Activated CD4-positive, alpha-beta T cell treated with anti-CD3 and anti-CD28 coated beads, Interleukin-2, amount 10 ng/mL, durations not matched to agents 7 days and 5 days (primary cell): ENCODE measurements at regions not wholly inside any gene's neighbourhood (a gene's known extent, or its start where the extent isn't known, plus 50 kb on each side); places are given as distances from the start of the nearest gene placed in this dataset.

Experiments
- CTCF ChIA-PET: fragments of 350-600 bp; sonication (Branson Sonifier 250); formaldehyde crosslinking; loops from one replicate; lab custom pipeline; 2021; ENCODE audit warnings: antibody characterized with exemption; lab: Charles Lee
- POLR2A ChIA-PET: fragments of 350-600 bp; sonication (Branson Sonifier 250); formaldehyde crosslinking; loops from one replicate; lab custom pipeline; 2021; ENCODE audit warnings: antibody characterized with exemption; lab: Charles Lee
- DNase-seq: peaks from one replicate; pipeline ENCODE4 v3.0.0-alpha.2; 2020
- H3K27ac Mint-ChIP-seq: one replicate; pipeline ENCODE4 v1.8.0; 2021; ENCODE audit warnings: mild to moderate bottlenecking, moderate library complexity, mixed read lengths
- H3K27me3 Mint-ChIP-seq: one replicate; pipeline ENCODE4 v1.8.0; 2021; ENCODE audit warnings: mixed read lengths
- H3K36me3 Mint-ChIP-seq: one replicate; pipeline ENCODE4 v1.8.0; 2021; ENCODE audit warnings: low read depth, mixed read lengths
- H3K4me1 Mint-ChIP-seq: one replicate; pipeline ENCODE4 v1.8.0; 2021; ENCODE audit warnings: mixed read lengths
- H3K4me3 Mint-ChIP-seq: one replicate; pipeline ENCODE4 v1.8.0; 2021; ENCODE audit warnings: mild to moderate bottlenecking, moderate library complexity, mixed read lengths
- H3K9me3 Mint-ChIP-seq: one replicate; pipeline ENCODE4 v1.8.0; 2021; ENCODE audit warnings: mixed read lengths

DNA sequence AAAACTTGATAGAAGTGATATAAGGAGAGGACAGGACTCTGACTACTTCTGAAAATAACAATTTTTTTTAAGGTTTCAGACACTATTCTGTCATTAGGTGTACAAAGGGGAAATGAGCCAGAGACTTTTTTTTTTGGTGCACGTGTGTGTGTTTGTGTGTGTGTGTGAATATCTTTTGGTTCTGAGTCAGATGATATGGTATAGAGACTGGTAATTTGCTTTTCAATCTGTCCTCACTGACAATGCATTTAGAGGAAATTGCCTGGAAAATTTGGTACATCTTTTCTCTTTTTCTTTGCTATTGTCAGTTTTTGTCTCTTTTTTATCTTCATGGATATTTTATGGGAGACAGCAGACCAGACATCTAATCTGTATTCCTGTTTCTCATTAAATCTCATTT lies 59.3 kb downstream of the DDIT4L start:
- H3K27ac Mint-ChIP-seq = no peak overlapping the region
- no peaks in the 10 kb centered on the region for H3K36me3 Mint-ChIP-seq
- peaks cover 4% of the 10 kb centered on the region for H3K9me3 Mint-ChIP-seq
- POLR2A ChIA-PET = no interaction called here
- H3K4me3 Mint-ChIP-seq = no peak overlapping the region
- peaks cover 16% of the 10 kb centered on the region for H3K27me3 Mint-ChIP-seq
- H3K4me1 Mint-ChIP-seq = no peaks in the 10 kb centered on the region
- DNase-seq = no peak
- CTCF ChIA-PET = no interaction called here

DNA sequence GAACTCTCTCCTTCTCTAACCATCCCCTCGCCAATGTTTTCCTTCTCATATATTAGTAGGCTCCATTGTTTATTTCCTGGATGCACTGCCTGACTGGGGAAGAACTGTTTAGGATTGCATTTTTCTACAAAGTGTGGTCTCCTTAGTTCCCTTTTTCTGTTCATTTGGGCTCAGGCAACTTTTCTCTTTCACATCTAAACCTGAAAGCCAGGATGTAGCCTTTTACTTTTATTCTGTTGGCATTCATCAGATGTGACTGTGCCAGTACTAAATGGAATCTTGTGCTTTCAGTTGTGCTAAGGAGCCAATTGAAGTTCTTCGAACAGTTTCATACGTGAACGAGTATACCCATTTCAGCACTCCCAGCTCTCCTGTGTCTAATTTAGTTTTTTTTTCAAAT lies 59.8 kb downstream of the DDIT4L start:
- CTCF ChIA-PET = no interaction called here
- DNase-seq = no peak
- no peaks in the 10 kb centered on the region for H3K36me3 Mint-ChIP-seq
- H3K4me1 Mint-ChIP-seq = no peaks in the 10 kb centered on the region
- H3K4me3 Mint-ChIP-seq = no peak overlapping the region
- H3K27ac Mint-ChIP-seq = no peak overlapping the region
- H3K9me3 Mint-ChIP-seq = peaks cover 6% of the 10 kb centered on the region
- POLR2A ChIA-PET = no interaction called here
- peaks cover 16% of the 10 kb centered on the region for H3K27me3 Mint-ChIP-seq

DNA sequence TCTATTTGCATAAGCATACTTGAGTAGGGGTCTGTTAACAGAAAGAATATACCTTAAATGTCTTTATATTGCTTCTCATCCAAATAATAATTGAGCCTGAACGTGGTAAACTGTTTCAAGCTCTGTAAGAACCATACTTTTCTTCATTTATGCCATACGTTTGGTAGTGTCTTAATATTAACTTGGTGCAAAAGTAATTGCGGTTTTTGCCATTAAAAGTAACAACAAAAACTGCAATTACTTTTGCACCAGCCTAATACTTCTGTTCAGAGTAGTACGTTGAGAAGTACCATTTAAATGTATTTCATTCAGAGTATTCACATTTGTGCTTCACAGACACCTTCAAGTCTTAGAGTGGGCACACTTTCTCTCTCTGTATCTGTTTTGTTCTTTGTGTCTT lies 60.5 kb downstream of the DDIT4L start:
- ChIA-PET CTCF (no interaction called here), POLR2A (no interaction called here)
- Mint-ChIP-seq H3K27ac (no peak overlapping the region), H3K4me1 (no peaks in the 10 kb centered on the region), H3K9me3 (peaks cover 8% of the 10 kb centered on the region), H3K27me3 (peaks cover 19% of the 10 kb centered on the region), H3K4me3 (no peak overlapping the region), H3K36me3 (no peaks in the 10 kb centered on the region)
- no peak for DNase-seq

DNA sequence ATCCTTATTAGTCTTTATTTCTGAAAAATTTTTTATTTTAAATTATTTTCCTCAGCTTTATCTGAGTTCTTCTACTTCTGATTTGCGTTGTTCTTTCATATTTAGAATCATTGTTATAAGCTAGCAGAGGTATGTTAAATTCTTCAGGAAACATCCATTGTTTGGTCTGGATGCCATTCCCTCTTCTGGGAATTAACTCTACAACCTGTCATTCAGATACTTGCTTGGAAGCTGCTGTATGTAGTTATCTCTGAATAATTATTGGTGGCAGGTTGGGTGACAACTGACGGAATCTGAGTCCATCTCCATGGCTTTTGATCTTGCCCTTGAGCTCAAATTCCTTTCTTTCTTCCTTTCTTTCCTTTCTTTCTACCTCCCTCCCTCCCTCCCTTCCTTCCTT lies 61.9 kb downstream of the DDIT4L start:
- peaks cover 23% of the 10 kb centered on the region for H3K27me3 Mint-ChIP-seq
- H3K4me3 Mint-ChIP-seq = no peak overlapping the region
- peaks cover 2% of the 10 kb centered on the region for H3K36me3 Mint-ChIP-seq
- H3K9me3 Mint-ChIP-seq = peaks cover 15% of the 10 kb centered on the region
- DNase-seq = no peak
- ChIA-PET POLR2A (no interaction called here), CTCF (no interaction called here)
- no peaks in the 10 kb centered on the region for H3K4me1 Mint-ChIP-seq
- no peak overlapping the region for H3K27ac Mint-ChIP-seq

DNA sequence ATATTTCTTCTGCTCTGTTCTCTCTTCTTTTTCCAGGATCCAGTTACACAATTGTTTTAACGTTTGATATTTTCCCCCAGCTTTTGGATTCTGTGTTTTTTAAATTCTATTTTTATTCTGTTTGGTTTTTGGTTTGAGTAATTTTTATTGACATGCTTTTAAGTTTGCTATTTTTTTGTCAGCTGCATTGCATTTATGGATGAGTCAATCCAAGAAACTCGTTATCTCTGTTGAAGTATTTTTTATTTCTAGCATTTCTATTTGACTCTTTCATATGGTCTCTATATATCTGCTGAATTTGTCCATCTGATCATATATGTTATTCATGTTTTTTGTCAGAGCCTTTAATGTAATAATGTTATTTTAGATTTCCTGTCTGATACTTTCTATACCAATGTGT lies 65.6 kb downstream of the DDIT4L start:
- CTCF ChIA-PET = interaction anchor here (0.9 kb wide), 1 partner anchor 15 kb away, joined by 3 read pairs; no protein-coding TSS in a partner anchor
- no peak overlapping the region for H3K27ac Mint-ChIP-seq
- POLR2A ChIA-PET = no interaction called here

DNA sequence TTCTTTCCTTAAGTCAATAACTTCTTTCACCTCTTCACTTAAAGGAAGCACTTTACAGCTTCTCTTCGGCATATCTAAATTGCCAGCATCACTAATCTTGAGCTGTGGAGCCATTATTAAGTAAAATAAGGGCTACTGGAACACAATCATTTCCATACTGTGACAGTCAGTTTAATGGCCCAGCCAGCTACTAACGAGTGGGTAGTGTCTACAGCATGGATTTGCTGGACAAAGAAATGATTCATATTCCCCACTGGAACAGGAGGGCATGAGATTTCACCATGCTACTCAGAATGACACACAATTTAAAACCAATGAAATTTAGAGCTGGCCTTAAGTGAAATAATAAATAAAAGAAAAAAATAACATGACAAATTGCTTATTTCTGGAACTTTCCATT lies 72.1 kb downstream of the DDIT4L start:
- ChIA-PET CTCF (no interaction called here), POLR2A (no interaction called here)
- Mint-ChIP-seq H3K4me3 (no peak overlapping the region), H3K36me3 (no peaks in the 10 kb centered on the region), H3K27ac (no peak overlapping the region), H3K27me3 (peaks cover 7% of the 10 kb centered on the region), H3K4me1 (peaks cover 2% of the 10 kb centered on the region), H3K9me3 (no peaks in the 10 kb centered on the region)
- DNase-seq = no peak

More for the DNA sequence above, 65.6 kb downstream of the DDIT4L start:
- Mint-ChIP-seq H3K27me3 (peaks cover 30% of the 10 kb centered on the region), H3K4me3 (no peak overlapping the region), H3K9me3 (peaks cover 15% of the 10 kb centered on the region), H3K36me3 (peaks cover 2% of the 10 kb centered on the region), H3K4me1 (no peaks in the 10 kb centered on the region)
- no peak for DNase-seq

DNA sequence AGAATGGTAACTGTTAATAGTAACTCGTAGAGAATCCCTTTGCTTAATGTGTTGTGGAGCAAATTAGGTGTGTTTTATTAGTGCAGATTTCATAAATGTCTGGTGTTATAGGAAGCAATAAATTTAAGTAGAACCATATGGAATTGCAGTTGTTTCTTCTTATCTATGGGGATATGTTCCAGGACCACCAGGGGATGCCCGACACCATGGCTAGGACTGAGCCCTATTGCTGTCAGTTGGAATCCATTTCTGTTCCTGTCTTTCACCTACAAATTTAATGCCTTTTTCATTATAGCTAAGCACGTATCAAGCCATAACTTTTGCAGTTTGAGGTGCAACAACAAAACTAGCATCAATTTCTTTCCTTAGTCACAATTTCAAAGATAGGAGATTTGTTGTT lies 72.5 kb downstream of the DDIT4L start:
- no peaks in the 10 kb centered on the region for H3K9me3 Mint-ChIP-seq
- no peaks in the 10 kb centered on the region for H3K36me3 Mint-ChIP-seq
- ChIA-PET POLR2A (no interaction called here), CTCF (no interaction called here)
- no peak overlapping the region for H3K4me3 Mint-ChIP-seq
- H3K27me3 Mint-ChIP-seq = peaks cover 7% of the 10 kb centered on the region
- H3K4me1 Mint-ChIP-seq = peaks cover 2% of the 10 kb centered on the region
- H3K27ac Mint-ChIP-seq = no peak overlapping the region
- DNase-seq = no peak

DNA sequence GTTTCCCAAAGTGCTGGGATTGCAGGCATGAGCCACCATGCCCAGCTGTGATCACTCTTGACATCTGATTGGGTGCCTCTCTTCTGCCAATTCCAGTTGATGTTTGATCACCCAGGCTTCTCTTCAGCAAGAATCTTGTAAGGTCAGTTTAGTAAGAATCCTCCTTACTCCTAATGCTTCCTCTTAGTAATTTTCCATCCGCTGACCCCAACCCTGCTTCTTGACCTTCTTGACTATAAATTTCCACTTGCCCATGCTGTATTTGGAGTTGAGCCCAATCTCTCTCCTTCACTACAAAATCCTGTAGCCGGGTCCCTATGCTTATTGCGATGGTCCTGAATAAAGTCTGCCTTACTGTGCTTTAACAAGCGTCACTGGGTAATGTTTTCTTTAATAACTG lies 75.4 kb downstream of the DDIT4L start:
- Mint-ChIP-seq H3K4me1 (peaks cover 2% of the 10 kb centered on the region), H3K27ac (no peak overlapping the region), H3K4me3 (no peak overlapping the region), H3K36me3 (no peaks in the 10 kb centered on the region), H3K9me3 (peaks cover 3% of the 10 kb centered on the region), H3K27me3 (peaks cover 1% of the 10 kb centered on the region)
- ChIA-PET POLR2A (no interaction called here), CTCF (no interaction called here)
- DNase-seq = no peak

DNA sequence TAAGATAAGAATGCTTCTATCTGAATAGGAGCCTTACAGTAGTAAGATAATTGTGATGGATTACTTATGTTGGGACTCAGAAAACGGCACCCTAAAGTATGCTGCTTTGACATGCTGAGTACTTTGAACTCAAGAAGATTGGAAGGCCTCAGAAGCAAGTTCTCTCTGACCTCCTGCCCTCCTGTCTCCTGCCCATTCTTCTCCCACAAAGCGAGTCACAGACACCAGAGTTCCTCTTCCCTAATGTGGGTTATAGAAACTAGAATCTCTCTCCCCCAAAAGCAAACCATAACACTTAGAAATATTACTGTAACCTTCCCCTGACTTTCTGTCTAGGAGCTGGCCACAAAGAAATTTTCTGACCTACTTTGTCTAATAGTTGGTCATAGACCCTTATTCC lies 76.5 kb downstream of the DDIT4L start:
- ChIA-PET POLR2A (no interaction called here), CTCF (interaction anchor here (1.3 kb wide), 1 partner anchor 55 kb away, joined by 3 read pairs; no protein-coding TSS in a partner anchor)
- DNase-seq = no peak
- Mint-ChIP-seq H3K27me3 (no peaks in the 10 kb centered on the region), H3K9me3 (peaks cover 6% of the 10 kb centered on the region), H3K4me3 (no peak overlapping the region), H3K27ac (no peak overlapping the region), H3K36me3 (no peaks in the 10 kb centered on the region), H3K4me1 (peaks cover 6% of the 10 kb centered on the region)

DNA sequence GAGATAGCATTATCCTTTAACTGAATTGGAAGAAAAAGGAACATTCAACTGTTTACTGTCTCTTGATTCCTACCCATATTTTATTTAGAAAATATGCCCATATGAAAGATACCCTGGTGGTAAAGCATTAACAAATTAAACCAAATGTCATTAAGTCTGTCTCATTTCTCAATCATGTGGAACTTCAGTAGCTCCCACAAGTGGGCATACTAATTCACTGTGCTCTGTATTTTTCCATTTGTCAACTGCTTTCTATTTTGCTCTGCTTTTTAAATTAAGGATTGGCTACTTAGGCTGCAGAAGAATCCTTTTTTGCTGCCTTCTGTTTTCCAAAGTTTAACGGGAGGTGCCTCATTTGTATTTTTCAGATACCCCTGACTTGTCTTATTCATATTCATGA lies 77.2 kb downstream of the DDIT4L start:
- ChIA-PET CTCF (interaction anchor here (1.3 kb wide), 1 partner anchor 55 kb away, joined by 3 read pairs; no protein-coding TSS in a partner anchor), POLR2A (no interaction called here)
- no peak overlapping the region for H3K27ac Mint-ChIP-seq

DNA sequence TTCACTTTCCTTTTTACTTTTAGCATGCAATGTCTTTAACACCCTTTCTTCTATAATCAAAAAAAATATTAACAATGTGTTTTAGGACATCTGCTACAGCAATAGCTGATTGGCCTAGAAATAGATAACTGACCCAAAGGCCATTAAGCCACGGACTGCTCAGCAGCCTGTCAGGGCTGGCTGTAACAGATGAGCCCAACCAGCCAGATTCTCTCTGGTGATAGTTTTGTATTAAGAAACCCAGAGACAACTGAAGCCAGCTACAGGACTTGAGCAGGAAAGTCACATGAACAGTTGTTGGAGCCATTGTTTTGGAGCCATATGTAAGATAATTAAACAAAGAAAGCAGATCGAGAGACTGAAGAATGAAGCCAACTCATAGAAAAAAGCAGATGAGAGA lies 80.3 kb downstream of the DDIT4L start:
- H3K4me1 Mint-ChIP-seq = peaks cover 25% of the 10 kb centered on the region
- POLR2A ChIA-PET = no interaction called here
- H3K27ac Mint-ChIP-seq = no peak overlapping the region
- no peak for DNase-seq
- no peak overlapping the region for H3K4me3 Mint-ChIP-seq
- H3K9me3 Mint-ChIP-seq = peaks cover 8% of the 10 kb centered on the region
- H3K36me3 Mint-ChIP-seq = no peaks in the 10 kb centered on the region
- H3K27me3 Mint-ChIP-seq = no peaks in the 10 kb centered on the region
- CTCF ChIA-PET = interaction anchor here (0.9 to 1.0 kb wide), 3 partner anchors 15 to 27 kb away, joined by 3 to 8 read pairs (median 4); no protein-coding TSS in a partner anchor

More for the DNA sequence above, 77.2 kb downstream of the DDIT4L start:
- Mint-ChIP-seq H3K9me3 (peaks cover 8% of the 10 kb centered on the region), H3K36me3 (no peaks in the 10 kb centered on the region), H3K4me3 (no peak overlapping the region), H3K4me1 (peaks cover 8% of the 10 kb centered on the region), H3K27me3 (no peaks in the 10 kb centered on the region)
- no peak for DNase-seq

DNA sequence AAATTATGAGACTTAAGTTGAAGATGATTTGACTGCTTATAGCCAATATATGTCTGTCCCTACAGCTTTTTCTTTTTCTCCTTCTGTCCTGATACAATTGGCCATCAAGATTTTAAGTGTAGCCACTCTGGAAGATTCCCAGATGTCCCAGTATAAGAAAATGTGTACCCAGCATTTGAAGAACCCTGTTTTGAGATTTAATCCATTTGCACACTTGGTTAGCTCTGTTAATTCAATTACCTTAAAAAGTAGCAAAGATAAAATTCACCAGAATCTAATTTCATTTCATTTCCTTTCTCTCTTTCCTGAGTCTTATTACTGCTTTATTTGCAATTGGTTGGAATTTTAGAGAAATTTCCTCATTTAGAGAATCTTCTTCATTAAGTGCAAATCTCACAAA lies 81.4 kb downstream of the DDIT4L start:
- H3K27ac Mint-ChIP-seq = no peak overlapping the region
- no peak overlapping the region for H3K4me3 Mint-ChIP-seq
- peaks cover 30% of the 10 kb centered on the region for H3K4me1 Mint-ChIP-seq
- POLR2A ChIA-PET = no interaction called here
- no peaks in the 10 kb centered on the region for H3K27me3 Mint-ChIP-seq
- DNase-seq = no peak
- no peaks in the 10 kb centered on the region for H3K36me3 Mint-ChIP-seq
- CTCF ChIA-PET = interaction anchor here (1.1 to 1.4 kb wide), 2 partner anchors 13 to 23 kb away, joined by 3 read pairs; no protein-coding TSS in a partner anchor
- peaks cover 8% of the 10 kb centered on the region for H3K9me3 Mint-ChIP-seq

DNA sequence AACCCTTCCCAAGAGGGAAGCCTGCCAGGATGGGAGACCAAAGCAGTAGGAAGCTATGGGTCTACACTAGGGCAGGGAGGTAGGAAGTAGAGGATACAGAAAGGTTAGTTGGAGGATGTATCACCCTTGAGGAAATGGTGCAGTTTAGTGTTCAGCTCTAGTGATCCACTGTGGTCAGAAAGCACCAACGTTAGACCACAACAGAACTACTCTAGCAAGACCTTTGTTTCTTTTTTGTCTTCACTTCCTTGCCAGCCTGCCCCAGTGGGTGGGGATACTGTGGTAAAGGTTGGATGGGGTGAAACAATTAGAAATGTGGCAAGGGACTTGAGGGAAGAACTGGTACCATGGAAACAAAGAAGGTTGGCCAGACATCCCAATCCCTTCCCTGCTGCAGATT lies 83.3 kb downstream of the DDIT4L start:
- peak overlapping the region; percentile 15 for H3K4me3 Mint-ChIP-seq
- H3K27me3 Mint-ChIP-seq = no peaks in the 10 kb centered on the region
- peaks cover 28% of the 10 kb centered on the region for H3K4me1 Mint-ChIP-seq
- peaks cover 8% of the 10 kb centered on the region for H3K9me3 Mint-ChIP-seq
- no peaks in the 10 kb centered on the region for H3K36me3 Mint-ChIP-seq
- peak; percentile 67 for DNase-seq
- ChIA-PET CTCF (interaction anchor here (2.4 to 3.2 kb wide), 2 partner anchors 11 to 13 kb away, joined by 16 to 19 read pairs; no protein-coding TSS in a partner anchor), POLR2A (no interaction called here)
- peak overlapping the region; percentile 78 for H3K27ac Mint-ChIP-seq

DNA sequence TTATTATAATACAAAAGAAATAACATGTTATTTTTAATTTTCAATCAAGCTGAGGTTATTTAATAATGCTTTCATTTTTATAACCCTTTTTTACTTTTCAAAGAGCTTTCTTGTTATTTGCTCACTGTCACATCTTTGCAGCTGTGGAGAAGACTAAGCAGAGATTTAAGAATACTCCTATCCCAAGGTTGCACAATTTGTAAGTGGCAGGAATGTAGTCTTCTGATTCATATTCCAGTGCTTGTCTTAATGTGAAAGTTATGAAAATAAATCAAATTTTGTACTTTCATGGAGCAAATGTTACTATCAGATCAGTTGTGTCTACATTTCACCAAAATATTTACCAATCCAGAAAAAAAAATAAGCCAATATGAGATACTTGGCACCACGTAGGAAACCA lies 86.6 kb downstream of the DDIT4L start:
- no peak for DNase-seq
- Mint-ChIP-seq H3K4me1 (peaks cover 35% of the 10 kb centered on the region), H3K36me3 (peaks cover 2% of the 10 kb centered on the region), H3K27ac (no peak overlapping the region), H3K27me3 (no peaks in the 10 kb centered on the region), H3K9me3 (peaks cover 1% of the 10 kb centered on the region), H3K4me3 (no peak overlapping the region)
- ChIA-PET CTCF (interaction anchor here (0.9 to 2.8 kb wide), 2 partner anchors 11 to 18 kb away, joined by 3 to 21 read pairs; no protein-coding TSS in a partner anchor), POLR2A (no interaction called here)
